ENCODE measurements at regions not wholly inside any gene's neighbourhood (a gene's known extent, or its start where the extent isn't known, plus 50 kb on each side); places are given as distances from the start of the nearest gene placed in this dataset.

DNA sequence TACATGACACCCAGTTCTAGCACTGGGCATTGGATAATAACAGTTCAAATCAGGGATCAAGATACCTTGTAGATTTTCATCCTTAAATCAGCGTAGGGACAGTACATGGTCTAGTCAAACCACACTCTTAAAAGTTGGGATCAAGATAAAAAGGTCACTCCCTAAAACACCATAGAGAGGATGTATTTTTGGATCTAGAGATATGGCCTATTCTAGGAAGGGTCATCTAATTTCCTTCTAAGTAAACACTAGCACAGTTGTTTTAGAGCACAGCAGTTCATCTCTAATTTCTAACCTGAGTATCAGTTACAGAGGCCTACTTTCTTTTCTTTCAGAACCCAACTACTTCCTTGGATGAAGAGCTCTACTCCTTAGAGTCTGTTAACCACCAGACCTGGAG lies 166.4 kb upstream of the GRIN3A start:
- H3K4me1 ChIP-seq, result no peaks in the 10 kb centered on the region
- TF ChIP-seq, protein P1, sequence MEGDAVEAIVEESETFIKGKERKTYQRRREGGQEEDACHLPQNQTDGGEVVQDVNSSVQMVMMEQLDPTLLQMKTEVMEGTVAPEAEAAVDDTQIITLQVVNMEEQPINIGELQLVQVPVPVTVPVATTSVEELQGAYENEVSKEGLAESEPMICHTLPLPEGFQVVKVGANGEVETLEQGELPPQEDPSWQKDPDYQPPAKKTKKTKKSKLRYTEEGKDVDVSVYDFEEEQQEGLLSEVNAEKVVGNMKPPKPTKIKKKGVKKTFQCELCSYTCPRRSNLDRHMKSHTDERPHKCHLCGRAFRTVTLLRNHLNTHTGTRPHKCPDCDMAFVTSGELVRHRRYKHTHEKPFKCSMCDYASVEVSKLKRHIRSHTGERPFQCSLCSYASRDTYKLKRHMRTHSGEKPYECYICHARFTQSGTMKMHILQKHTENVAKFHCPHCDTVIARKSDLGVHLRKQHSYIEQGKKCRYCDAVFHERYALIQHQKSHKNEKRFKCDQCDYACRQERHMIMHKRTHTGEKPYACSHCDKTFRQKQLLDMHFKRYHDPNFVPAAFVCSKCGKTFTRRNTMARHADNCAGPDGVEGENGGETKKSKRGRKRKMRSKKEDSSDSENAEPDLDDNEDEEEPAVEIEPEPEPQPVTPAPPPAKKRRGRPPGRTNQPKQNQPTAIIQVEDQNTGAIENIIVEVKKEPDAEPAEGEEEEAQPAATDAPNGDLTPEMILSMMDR (IDR thresholded peaks at IDR 0.05), result no peak
- intact Hi-C loops (cut with DNase I), result no loop called here
- no peak overlapping the region for H3K27ac ChIP-seq
- no peaks in the 10 kb centered on the region for H3K9me3 ChIP-seq
- H3K27me3 ChIP-seq, result no peaks in the 10 kb centered on the region
- H3K4me3 ChIP-seq, result no peak overlapping the region
- DNase-seq, result no peak
- no peak for ATAC-seq
- no peaks in the 10 kb centered on the region for H3K36me3 ChIP-seq

DNA sequence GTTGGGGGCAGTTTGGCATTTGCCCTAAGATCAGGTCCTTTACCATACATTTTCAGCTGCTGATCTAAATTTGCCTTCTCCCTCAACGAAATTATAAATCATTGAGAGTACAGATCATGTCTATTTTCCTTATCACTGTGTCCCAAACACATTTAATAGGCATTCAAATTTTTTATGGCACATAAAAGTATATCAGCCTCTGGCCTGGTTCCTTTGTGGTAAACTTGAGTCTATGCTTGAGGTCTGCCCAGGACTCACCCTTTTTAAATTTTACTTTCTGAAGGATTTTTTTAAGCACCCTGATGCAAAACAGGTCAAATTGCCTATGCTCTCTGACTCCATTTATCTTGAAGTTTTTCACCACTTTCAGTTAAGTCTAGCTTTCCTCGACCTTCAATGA lies 163.6 kb upstream of the GRIN3A start:
- DNase-seq (no peak), ATAC-seq (no peak)
- no peak overlapping the region for H3K27ac ChIP-seq
- no peaks in the 10 kb centered on the region for H3K9me3 ChIP-seq
- TF ChIP-seq, protein P1 (IDR thresholded peaks at IDR 0.05), result no peak
- no peak overlapping the region for H3K4me3 ChIP-seq
- no peaks in the 10 kb centered on the region for H3K36me3 ChIP-seq
- intact Hi-C loops (cut with DNase I), result no loop called here
- H3K4me1 ChIP-seq, result no peaks in the 10 kb centered on the region
- no peaks in the 10 kb centered on the region for H3K27me3 ChIP-seq

DNA sequence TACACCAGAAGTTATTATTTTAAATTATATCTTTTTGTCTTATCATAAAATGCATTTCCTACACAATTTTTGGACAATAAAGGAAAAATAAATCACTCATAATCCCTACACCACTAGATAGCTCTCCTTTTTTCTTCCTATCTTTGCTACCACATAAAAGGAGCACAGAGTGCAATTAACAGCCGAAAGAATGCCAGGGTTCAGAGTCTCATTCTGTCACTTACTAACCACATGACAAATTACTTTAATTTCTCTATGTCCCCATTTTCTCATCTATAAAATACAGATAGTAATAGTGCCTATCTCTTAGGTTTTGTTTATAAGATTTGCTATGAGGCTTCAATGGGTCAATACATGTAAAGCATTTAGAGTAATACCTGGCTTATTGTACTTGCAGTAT lies 158.7 kb upstream of the GRIN3A start:
- DNase-seq (no peak), ATAC-seq (no peak)
- intact Hi-C loops (cut with DNase I), result no loop called here
- H3K36me3 ChIP-seq, result no peaks in the 10 kb centered on the region
- no peaks in the 10 kb centered on the region for H3K27me3 ChIP-seq
- TF ChIP-seq, protein P1 (IDR thresholded peaks at IDR 0.05), result no peak
- no peaks in the 10 kb centered on the region for H3K4me1 ChIP-seq
- no peak overlapping the region for H3K27ac ChIP-seq
- H3K4me3 ChIP-seq, result no peak overlapping the region
- no peaks in the 10 kb centered on the region for H3K9me3 ChIP-seq

DNA sequence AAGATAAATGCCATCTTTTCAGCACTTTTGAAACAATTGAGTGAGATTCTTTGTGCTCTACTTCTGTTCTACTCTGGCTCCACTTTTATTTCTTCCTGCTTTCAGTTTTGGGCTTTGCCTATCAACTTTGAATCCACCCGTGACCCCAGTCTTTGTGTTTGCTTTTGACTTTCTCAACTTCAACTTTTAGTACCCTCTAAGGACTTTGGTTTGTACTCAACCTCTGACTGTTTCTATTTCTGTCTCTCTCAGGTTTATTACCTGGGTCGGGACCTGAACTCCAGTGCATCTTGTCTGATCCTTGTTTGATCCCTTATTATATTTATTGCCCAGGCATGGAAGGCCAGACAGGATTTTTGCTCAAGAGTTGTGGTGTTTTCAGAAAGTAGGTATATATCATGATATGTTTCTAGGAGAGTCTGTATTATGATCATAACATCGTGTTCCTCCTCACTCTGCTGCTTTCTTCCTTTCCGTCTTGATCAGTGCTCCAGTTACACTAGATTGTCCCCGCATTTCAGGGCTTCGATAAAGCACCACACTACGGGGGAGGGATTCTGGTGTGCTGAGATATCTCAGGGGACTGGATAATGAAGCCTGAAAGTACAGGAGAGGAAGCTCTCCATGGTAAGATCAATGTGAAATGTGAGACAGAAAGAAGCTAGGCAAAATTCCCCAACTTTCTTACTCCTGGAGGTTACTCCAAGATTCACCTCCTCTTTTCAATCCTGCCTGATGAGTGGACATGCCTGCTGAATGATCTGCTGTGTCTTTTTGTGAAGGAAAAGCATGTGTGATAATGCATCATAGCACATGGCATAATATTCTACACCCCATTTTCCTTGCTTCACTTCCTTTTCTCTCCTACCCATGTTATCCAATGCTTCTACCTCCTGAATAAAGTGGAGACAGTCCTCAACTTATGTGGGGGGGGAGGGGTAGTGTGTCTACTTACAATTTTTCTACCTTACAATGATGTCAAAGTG lies 155.5 kb upstream of the GRIN3A start:
- TF ChIP-seq, protein P1 (IDR thresholded peaks at IDR 0.05), result no peak
- H3K9me3 ChIP-seq, result no peaks in the 10 kb centered on the region
- intact Hi-C loops (cut with DNase I), result no loop called here

DNA sequence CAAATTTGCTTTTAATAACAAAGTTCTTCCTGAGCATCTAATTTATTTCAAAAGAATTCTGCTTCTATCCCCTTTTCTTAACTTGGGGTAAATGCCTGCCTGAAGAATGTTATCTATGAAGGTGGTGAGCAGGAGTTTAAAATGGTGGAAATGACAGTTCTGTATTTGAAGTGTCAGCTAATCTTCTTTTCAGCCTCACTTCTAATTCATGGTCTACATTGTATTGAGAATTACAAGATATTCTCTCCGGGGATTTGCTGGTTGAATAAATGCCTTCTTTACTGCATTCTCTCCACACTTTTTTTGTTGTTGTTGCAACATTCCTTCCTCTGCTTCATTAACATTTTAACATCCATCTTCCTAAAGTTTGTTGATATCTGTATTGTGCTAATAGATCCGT lies 143.1 kb upstream of the GRIN3A start:
- H3K4me3 ChIP-seq, result no peak overlapping the region
- TF ChIP-seq, protein P1 (IDR thresholded peaks at IDR 0.05), result no peak
- no peaks in the 10 kb centered on the region for H3K36me3 ChIP-seq
- H3K9me3 ChIP-seq, result no peaks in the 10 kb centered on the region
- H3K27me3 ChIP-seq, result no peaks in the 10 kb centered on the region
- H3K4me1 ChIP-seq, result no peaks in the 10 kb centered on the region
- ATAC-seq, result no peak
- intact Hi-C loops (cut with DNase I), result no loop called here
- DNase-seq, result no peak
- no peak overlapping the region for H3K27ac ChIP-seq

More for the DNA sequence above, 155.5 kb upstream of the GRIN3A start:
- Histone ChIP-seq H3K27me3 (no peaks in the 10 kb centered on the region), H3K4me1 (no peaks in the 10 kb centered on the region), H3K27ac (no peak overlapping the region), H3K4me3 (no peak overlapping the region), H3K36me3 (no peaks in the 10 kb centered on the region)
- ATAC-seq (no peak), DNase-seq (no peak)

Data from upper lobe of right lung (tissue), 1 donor.